Ishikawa (cell line): ENCODE measurements at regions not wholly inside any gene's neighbourhood (a gene's known extent, or its start where the extent isn't known, plus 50 kb on each side); places are given as distances from the start of the nearest gene placed in this dataset.

Experiments
- CEBPB ChIP-seq: IDR thresholded peaks from 2 replicates; pipeline ENCODE4 v1.6.1; 2012
- EP300 ChIP-seq: IDR thresholded peaks from 2 replicates; pipeline ENCODE4 v1.6.1; 2012; ENCODE audit warnings: borderline replicate concordance
- NFIC ChIP-seq: IDR thresholded peaks from 2 replicates; pipeline ENCODE4 v1.6.1; 2012
- RAD21 ChIP-seq: IDR thresholded peaks from 2 replicates; pipeline ENCODE4 v1.6.1; 2012; ENCODE audit warnings: low read depth
- TEAD4 ChIP-seq: IDR thresholded peaks from 2 replicates; pipeline ENCODE4 v1.6.1; 2012

- TF ChIP-seq RAD21 (no peak), EP300 (no peak), TEAD4 (no peak), CEBPB (no peak), NFIC (0 out of 2 replicates have a peak, but pooled peaks have one; percentile 17)
Observed at GRCh38 chr12:87801860-87802720, 227.1 kb downstream of the C12orf50 start.
